Panc1 (cell line): ENCODE measurements at regions not wholly inside any gene's neighbourhood (a gene's known extent, or its start where the extent isn't known, plus 50 kb on each side); places are given as distances from the start of the nearest gene placed in this dataset.

Source experiments
- POLR2AphosphoS5 ChIP-seq: IDR thresholded peaks from 2 replicates; pipeline ENCODE4 v1.6.1; 2012; ENCODE audit warnings: mild to moderate bottlenecking, low read depth, low read length, moderate library complexity
- TF ChIP-seq, protein P1 (sequence below): fragments of 450-650 bp; IDR thresholded peaks from 2 replicates; pipeline ENCODE4 v1.5.1; 2017; ENCODE audit warnings: mild to moderate bottlenecking
- TF ChIP-seq, protein P2 (sequence below), 2 experiments: IDR thresholded peaks; 2 replicates each; pipeline ENCODE4 v1.6.1; 2011 to 2012; ENCODE audit warnings: low read depth in 2 of 2, control low read depth in 1 of 2, low read length in 1 of 2, mild to moderate bottlenecking in 1 of 2, moderate library complexity in 1 of 2; ENCODE audit not compliant: insufficient read depth in 1 of 2

DNA sequence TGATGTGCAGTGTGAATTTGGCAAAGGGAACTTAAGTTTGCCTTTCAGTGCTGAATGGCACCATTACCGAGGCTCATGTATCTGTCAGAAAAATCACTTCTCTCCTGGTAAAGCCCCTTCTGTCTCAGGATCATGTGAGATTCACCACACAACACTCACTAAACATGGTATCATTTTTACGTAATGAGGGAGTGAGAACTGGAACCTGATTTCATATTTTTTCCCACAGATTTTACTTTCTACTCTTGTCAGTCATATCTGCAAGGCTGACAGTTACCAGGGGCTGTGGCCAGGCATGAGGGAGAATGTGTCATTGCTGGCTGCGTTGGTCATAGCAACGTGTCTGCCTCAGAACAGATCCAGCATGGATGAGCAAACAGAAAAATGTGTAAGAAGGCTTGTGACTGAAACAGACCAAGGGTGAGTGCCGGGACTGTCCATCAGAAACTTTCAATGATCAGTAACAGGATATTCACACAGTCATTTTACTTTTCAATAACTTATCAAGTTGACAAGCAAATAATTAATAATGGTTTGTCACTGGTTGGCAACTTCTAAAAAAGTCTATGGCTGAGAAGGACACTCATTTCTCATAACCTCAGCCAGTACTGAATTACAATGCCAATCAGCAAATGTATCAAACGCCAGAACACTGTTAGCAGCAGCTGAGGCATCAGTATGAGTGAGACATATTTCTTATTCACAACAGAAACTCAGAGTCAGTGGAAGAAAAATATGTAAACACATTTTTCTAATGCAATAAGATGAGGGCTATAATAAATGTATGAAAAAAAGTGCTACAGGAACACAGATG is 100.5 kb downstream of the CDC42EP3 start:
- TF ChIP-seq, protein P1, sequence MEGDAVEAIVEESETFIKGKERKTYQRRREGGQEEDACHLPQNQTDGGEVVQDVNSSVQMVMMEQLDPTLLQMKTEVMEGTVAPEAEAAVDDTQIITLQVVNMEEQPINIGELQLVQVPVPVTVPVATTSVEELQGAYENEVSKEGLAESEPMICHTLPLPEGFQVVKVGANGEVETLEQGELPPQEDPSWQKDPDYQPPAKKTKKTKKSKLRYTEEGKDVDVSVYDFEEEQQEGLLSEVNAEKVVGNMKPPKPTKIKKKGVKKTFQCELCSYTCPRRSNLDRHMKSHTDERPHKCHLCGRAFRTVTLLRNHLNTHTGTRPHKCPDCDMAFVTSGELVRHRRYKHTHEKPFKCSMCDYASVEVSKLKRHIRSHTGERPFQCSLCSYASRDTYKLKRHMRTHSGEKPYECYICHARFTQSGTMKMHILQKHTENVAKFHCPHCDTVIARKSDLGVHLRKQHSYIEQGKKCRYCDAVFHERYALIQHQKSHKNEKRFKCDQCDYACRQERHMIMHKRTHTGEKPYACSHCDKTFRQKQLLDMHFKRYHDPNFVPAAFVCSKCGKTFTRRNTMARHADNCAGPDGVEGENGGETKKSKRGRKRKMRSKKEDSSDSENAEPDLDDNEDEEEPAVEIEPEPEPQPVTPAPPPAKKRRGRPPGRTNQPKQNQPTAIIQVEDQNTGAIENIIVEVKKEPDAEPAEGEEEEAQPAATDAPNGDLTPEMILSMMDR: no peak
- TF ChIP-seq POLR2AphosphoS5: no peak
- TF ChIP-seq, protein P2, sequence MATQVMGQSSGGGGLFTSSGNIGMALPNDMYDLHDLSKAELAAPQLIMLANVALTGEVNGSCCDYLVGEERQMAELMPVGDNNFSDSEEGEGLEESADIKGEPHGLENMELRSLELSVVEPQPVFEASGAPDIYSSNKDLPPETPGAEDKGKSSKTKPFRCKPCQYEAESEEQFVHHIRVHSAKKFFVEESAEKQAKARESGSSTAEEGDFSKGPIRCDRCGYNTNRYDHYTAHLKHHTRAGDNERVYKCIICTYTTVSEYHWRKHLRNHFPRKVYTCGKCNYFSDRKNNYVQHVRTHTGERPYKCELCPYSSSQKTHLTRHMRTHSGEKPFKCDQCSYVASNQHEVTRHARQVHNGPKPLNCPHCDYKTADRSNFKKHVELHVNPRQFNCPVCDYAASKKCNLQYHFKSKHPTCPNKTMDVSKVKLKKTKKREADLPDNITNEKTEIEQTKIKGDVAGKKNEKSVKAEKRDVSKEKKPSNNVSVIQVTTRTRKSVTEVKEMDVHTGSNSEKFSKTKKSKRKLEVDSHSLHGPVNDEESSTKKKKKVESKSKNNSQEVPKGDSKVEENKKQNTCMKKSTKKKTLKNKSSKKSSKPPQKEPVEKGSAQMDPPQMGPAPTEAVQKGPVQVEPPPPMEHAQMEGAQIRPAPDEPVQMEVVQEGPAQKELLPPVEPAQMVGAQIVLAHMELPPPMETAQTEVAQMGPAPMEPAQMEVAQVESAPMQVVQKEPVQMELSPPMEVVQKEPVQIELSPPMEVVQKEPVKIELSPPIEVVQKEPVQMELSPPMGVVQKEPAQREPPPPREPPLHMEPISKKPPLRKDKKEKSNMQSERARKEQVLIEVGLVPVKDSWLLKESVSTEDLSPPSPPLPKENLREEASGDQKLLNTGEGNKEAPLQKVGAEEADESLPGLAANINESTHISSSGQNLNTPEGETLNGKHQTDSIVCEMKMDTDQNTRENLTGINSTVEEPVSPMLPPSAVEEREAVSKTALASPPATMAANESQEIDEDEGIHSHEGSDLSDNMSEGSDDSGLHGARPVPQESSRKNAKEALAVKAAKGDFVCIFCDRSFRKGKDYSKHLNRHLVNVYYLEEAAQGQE (IDR thresholded peaks at IDR 0.05; ENCODE audit: insufficient read depth in 1 of 2, low read depth in 2 of 2, low read length in 1 of 2): no peak
